ENCODE measurements at regions not wholly inside any gene's neighbourhood (a gene's known extent, or its start where the extent isn't known, plus 50 kb on each side); places are given as distances from the start of the nearest gene placed in this dataset.

- no peak for DNase-seq
These were observed 114.5 kb upstream of the GADL1 start for GRCh38 chr3:31008994-31009393.

GRCh38 chr3:31009881-31010280, 115.4 kb upstream of the GADL1 start:
- DNase-seq: no peak

GRCh38 chr3:31010491-31010890, 116.0 kb upstream of the GADL1 start:
- no peak for DNase-seq

GRCh38 chr3:31011380-31011779, 116.9 kb upstream of the GADL1 start:
- no peak for DNase-seq

DNA sequence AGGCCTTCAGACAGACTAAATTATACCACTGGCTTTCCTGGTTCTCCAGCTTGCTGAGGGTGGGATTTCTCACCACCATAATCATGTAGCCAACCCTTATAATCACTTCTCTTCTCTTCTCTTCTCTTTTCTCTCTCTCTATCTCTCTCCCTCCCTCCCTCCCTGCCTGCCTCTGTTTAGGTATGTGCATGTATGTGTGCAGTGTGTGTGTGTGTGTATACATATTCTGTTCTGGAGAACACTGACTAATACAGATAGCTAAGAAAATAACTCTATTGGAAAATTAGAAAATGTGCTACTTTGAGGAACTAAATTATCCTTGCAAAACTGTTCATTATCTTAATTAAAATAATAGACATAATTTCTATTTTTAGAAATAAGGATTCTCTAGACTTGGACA, 118.6 kb upstream of the GADL1 start:
- no peak for DNase-seq

DNA sequence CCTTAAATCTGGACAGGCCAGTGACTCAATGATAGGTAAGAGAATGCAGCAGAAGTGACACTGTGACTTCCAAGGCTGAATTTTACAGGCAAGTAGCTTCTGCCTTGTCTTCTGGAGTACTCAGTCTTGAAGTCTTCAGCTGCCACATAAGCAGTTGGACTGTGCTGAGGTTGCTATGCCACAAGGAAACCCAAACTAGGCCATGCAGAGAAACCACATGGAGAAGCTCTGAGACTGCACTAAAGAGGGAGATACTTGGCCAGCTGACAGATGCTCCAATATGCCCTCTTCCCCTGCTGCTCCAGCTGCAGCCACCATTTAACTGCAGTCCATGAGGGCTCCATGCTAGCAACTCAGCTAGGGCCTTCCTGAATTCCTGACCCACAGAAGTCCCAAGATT, 119.4 kb upstream of the GADL1 start:
- no peak for DNase-seq

DNA sequence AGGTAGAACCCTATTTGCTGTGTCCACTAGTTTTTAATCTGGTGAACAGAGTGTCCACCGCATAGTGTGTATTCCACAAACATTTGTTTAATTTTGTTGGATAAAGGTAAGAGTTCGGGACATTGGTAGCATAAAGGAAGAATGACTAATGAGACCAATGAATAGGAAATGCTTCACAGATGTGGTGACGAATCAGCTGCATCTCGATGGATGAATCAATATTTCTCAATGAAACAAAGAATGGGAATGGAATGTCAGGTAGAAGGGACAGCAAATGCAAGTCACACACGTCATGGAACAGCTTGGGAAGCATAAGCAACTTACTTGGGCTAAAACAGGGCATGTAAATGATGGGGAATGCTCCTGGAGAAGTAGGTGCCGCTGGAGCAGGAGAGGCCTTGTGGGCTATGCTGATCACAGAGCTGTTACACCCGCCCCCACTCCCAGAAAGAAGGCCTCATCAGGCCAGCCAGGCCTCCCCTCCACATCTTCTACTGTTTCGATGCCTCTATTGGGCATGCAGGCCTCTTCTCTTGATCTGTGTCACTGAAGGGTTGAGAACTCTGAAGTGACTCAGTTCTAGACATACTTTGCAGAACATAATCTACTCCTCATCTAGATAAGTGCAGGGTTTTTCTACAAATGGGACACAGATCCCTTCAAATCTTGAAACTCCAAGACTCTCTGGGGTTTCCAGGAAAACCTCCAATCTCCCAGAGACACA, 120.0 kb upstream of the GADL1 start:
- no peak for DNase-seq

GRCh38 chr3:31016196-31016595, 121.7 kb upstream of the GADL1 start:
- DNase-seq: no peak

DNA sequence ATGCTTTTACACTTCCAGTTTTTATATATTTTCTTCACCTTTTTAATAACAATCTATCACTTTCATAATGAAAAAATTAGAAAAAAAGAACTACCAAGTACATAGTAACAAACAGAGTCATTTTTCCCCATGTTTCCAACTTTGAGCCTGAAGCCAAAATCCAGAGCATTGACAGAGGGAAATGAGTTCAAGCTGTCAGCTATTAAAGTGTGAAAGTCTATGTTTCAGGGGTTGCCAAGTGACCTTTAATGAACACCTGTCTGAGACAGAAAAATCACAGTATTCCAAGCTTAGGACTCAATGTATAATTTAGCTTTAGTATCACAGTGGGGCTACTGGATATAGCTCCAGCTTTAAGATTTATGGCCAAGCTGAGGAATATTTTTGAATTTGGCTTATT, 128.3 kb upstream of the GADL1 start:
- DNase-seq: no peak

DNA sequence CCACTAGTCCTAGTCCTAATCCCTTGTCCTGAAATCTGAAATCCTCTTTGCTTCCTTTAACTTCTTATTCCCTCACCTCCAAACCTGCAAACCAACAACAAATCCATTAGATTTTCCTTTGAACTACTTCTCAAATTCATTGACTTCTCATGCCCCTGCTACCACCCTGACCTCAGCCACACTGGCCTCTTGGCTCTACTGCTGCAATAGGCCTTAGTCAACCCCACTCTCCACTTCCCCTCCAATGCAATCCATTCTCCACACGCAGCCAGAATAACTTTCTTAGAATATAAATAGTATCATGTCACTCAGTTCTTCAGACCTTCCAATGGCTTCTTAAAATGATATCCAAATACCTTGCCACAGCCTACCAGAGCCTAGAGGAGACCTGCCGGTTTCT, 131.1 kb upstream of the GADL1 start:
- DNase-seq: no peak

DNA sequence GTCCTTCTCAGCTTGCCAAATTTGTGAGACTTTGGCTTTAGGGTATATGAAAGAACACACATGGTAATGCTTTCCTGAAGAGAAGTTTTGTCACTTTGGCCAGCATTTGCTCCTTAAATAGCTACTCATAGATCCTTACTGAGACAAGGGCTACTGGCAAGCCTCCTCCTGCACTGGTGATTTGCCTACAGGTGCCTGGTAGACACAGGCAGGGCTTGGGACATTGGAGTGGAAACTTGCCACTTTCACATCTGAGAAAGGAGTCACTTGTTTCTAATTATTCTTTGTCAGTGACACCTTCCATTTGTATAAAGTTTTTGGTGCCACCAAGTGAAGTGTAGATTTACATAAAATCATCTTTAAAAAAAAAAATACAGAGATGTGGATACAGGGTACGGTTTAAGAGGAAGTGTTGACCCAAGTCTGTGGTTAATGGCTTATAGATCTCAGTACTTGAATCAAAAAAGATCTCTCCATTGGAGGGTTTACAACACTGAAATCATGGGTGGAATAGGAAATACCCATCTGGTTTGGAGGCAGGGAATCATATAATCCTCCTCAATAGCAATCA, 132.8 kb upstream of the GADL1 start:
- no peak for DNase-seq

DNA sequence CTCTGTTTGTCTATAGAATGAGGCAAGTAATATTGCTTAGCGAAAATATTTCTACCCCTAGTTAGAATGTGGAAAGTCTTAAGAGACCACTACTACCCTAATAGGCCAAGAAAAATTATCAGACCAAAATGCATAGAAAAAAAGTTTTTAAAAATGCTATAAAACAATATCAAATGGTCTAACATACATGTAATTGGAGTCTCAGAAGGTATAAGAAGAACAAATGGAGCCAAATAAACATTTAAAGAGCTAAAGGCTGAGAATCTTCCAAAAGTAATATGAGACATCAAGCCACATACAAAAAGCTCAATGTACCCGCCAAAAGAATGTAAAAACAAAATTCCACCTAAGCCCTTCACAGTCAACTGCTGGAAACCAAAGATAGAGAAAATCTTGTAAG, 133.5 kb upstream of the GADL1 start:
- DNase-seq: no peak

- no peak for DNase-seq
These were observed 134.3 kb upstream of the GADL1 start for GRCh38 chr3:31028766-31029165.

- DNase-seq: no peak
These were observed 135.2 kb upstream of the GADL1 start for GRCh38 chr3:31029706-31030105.

DNA sequence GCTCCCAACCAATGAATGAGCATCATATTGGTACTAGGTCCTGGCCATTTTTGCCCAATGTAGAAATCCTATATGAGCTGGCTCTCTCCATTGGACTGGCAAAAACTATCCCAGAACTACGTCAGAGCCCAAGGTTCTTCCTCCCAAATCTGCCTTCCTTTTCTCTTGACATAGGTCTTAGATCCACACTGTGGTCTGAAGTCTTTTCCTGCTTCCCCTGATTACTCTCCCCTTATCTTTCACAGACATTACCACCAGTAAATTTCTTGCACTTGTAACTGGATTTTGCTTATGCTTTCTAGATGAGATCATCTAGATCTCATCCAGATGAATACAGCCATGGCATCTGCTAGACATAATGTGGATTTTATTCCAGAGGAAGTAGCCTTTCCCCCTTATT, 141.2 kb upstream of the GADL1 start:
- DNase-seq: no peak

- DNase-seq: no peak
These were observed 143.8 kb upstream of the GADL1 start for GRCh38 chr3:31038086-31038739.

DNA sequence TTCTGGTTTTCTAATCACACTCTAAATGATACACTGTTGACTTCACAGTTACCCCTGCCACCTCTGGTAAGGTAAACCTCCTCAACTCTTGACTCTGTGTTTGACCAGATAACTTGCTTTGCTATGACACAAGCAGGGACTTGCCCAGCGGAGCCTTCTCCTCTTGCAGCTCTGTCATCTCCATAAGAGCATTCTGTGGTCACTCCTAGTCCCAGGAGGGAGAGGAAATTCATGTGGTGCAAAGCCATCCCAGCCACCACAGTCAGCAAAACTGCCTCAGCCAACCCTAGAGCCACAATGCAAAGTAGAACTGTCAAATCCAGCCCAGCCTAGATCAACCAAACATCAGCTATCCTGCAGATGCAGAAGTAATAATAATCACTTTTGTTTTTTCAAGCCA, 144.7 kb upstream of the GADL1 start:
- DNase-seq: no peak

GRCh38 chr3:31041161-31041978, 146.9 kb upstream of the GADL1 start:
- DNase-seq: no peak

- no peak for DNase-seq
These were observed 148.8 kb upstream of the GADL1 start for GRCh38 chr3:31043184-31043819.

- no peak for DNase-seq
These were observed 153.2 kb upstream of the GADL1 start for GRCh38 chr3:31047673-31048072.

GRCh38 chr3:31048143-31048542, 153.7 kb upstream of the GADL1 start:
- DNase-seq: no peak

- no peak for DNase-seq
These were observed 155.8 kb upstream of the GADL1 start for GRCh38 chr3:31050296-31050695.

- DNase-seq: no peak
These were observed 156.8 kb upstream of the GADL1 start for GRCh38 chr3:31051226-31051625.

All from stimulated activated CD4-positive, alpha-beta T cell treated with anti-CD3 and anti-CD28 coated beads, Interleukin-4, amount 100 ng/mL, for 4 hours (primary cell).